ENCODE measurements at regions not wholly inside any gene's neighbourhood (a gene's known extent, or its start where the extent isn't known, plus 50 kb on each side); places are given as distances from the start of the nearest gene placed in this dataset.

DNA sequence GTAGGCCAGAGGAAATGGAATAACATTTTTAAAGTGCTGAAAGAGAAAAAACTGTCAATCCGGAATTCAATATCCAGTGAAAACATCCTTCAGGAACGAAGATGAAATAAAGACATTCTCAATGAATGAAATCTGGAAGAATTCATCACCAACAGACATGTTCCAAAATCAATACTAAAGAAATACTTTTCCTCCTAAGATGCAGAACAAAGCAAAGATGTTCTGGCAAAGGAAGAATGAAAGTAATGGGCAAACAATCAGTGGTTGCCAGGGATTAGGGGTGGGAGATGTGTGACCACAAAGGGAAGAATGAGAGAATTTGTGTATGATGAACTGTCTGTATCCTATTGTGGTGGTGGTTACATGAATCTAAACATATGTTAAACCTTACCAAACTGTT lies 52.8 kb upstream of the EEPD1 start:
- Histone ChIP-seq H3K9me3 (ENCODE audit: low read length) (no peaks in the 10 kb centered on the region), H3K4me1 (ENCODE audit: insufficient read depth, low read length) (no peaks in the 10 kb centered on the region), H3K27ac (ENCODE audit: low read depth, low read length) (no peak overlapping the region), H3K27me3 (ENCODE audit: insufficient read depth, low read length, poor library complexity, severe bottlenecking) (no peaks in the 10 kb centered on the region), H3K4me3 (ENCODE audit: low read length) (no peak overlapping the region), H3K36me3 (ENCODE audit: insufficient read depth, low read length) (no peaks in the 10 kb centered on the region)
- Mint-ChIP-seq H3K27me3 (peaks cover 2 to 3% of the 10 kb centered on the region in 2 donors), H3K4me1 (no peaks in the 10 kb centered on the region), H3K9me3 (peaks cover 0 to 12% (median 7%) of the 10 kb centered on the region in 5 donors), H3K27ac (no peak overlapping the region), H3K4me3 (no peak overlapping the region), H3K36me3 (peaks cover 0 to 8% (median 3%) of the 10 kb centered on the region in 3 donors)
- DNase-seq: no peak
- ChIA-PET POLR2A (no interaction called here), CTCF (no interaction called here)

- no peaks in the 10 kb centered on the region for H3K27me3 ChIP-seq (ENCODE audit: insufficient read depth, low read length, poor library complexity, severe bottlenecking)
- no peaks in the 10 kb centered on the region for H3K4me1 ChIP-seq (ENCODE audit: insufficient read depth, low read length)
- H3K4me3 ChIP-seq (ENCODE audit: low read length): no peak overlapping the region
- no peak overlapping the region for H3K27ac Mint-ChIP-seq
- peaks cover 0 to 12% (median 7%) of the 10 kb centered on the region in 5 donors for H3K9me3 Mint-ChIP-seq
- no peaks in the 10 kb centered on the region for H3K9me3 ChIP-seq (ENCODE audit: low read length)
- H3K27ac ChIP-seq (ENCODE audit: low read depth, low read length): no peak overlapping the region
- POLR2A ChIA-PET: no interaction called here
- CTCF ChIA-PET: no interaction called here
- H3K4me1 Mint-ChIP-seq: no peaks in the 10 kb centered on the region
- peaks cover 0 to 8% (median 3%) of the 10 kb centered on the region in 3 donors for H3K36me3 Mint-ChIP-seq
- H3K27me3 Mint-ChIP-seq: peaks cover 2 to 3% of the 10 kb centered on the region in 2 donors
- no peak overlapping the region for H3K4me3 Mint-ChIP-seq
- no peaks in the 10 kb centered on the region for H3K36me3 ChIP-seq (ENCODE audit: insufficient read depth, low read length)
- DNase-seq: no peak
Measured at GRCh38 chr7:36100634-36101033, 52.4 kb upstream of the EEPD1 start.
